GM12892 (cell line): ENCODE measurements at regions not wholly inside any gene's neighbourhood (a gene's known extent, or its start where the extent isn't known, plus 50 kb on each side); places are given as distances from the start of the nearest gene placed in this dataset.

Experiments used
- POLR2A ChIP-seq: IDR thresholded peaks from 2 replicates; pipeline ENCODE4 v1.6.1; 2011; ENCODE audit warnings: low read depth, low read length, control low read depth
- POLR2AphosphoS5 ChIP-seq: IDR thresholded peaks from 2 replicates; pipeline ENCODE4 v1.6.1; 2011; ENCODE audit warnings: low read depth, low read length, control low read depth
- TAF1 ChIP-seq: IDR thresholded peaks from 2 replicates; pipeline ENCODE4 v1.6.1; 2011; ENCODE audit warnings: low read depth, mild to moderate bottlenecking, control low read depth, low read length, borderline replicate concordance

GRCh38 chr19:29295285-29295684 is 82.3 kb upstream of the UQCRFS1 start:
- TF ChIP-seq TAF1 = no peak
- TF ChIP-seq POLR2A = no peak
- TF ChIP-seq POLR2AphosphoS5 = no peak
